KMS-11 (cell line): ENCODE measurements at regions not wholly inside any gene's neighbourhood (a gene's known extent, or its start where the extent isn't known, plus 50 kb on each side); places are given as distances from the start of the nearest gene placed in this dataset.

ENCODE experiments used
- H2AFZ ChIP-seq: fragments of 200-600 bp; sonication (generic); 2 replicates; pipeline ENCODE4 v1.6.1; 2016; ENCODE audit warnings: antibody characterized with exemption, mixed run types, low read depth
- H3K27ac ChIP-seq: fragments of 200-600 bp; sonication (generic); 2 replicates; pipeline ENCODE4 v1.6.1; 2016; ENCODE audit warnings: mild to moderate bottlenecking, mixed run types
- H3K27me3 ChIP-seq: fragments of 200-600 bp; sonication (generic); 2 replicates; pipeline ENCODE4 v1.6.1; 2017; ENCODE audit warnings: mild to moderate bottlenecking, low read depth, mixed run types, moderate library complexity; ENCODE audit not compliant: insufficient read depth
- H3K36me3 ChIP-seq: fragments of 200-600 bp; sonication (generic); 2 replicates; pipeline ENCODE4 v1.6.1; 2017; ENCODE audit warnings: mild to moderate bottlenecking, mixed run types; ENCODE audit not compliant: insufficient read depth
- H3K4me1 ChIP-seq: fragments of 200-600 bp; sonication (generic); 2 replicates; pipeline ENCODE4 v1.6.1; 2016; ENCODE audit warnings: mild to moderate bottlenecking, low read depth, mixed run types; ENCODE audit not compliant: poor library complexity, severe bottlenecking
- H3K4me2 ChIP-seq: fragments of 200-600 bp; sonication (generic); 2 replicates; pipeline ENCODE4 v1.7.0; 2016; ENCODE audit warnings: mild to moderate bottlenecking, mixed run types
- H3K4me3 ChIP-seq: fragments of 200-600 bp; sonication (generic); IDR thresholded peaks from 2 replicates; pipeline ENCODE4 v1.6.1; 2017; ENCODE audit warnings: low read depth, low read length, mixed read lengths; ENCODE audit not compliant: insufficient read depth
- H3K79me2 ChIP-seq: fragments of 200-600 bp; sonication (generic); 2 replicates; pipeline ENCODE4 v1.6.1; 2016; ENCODE audit warnings: low read depth, mixed run types; ENCODE audit not compliant: insufficient read depth
- H3K9ac ChIP-seq: fragments of 200-600 bp; sonication (generic); 2 replicates; pipeline ENCODE4 v1.6.1; 2016; ENCODE audit warnings: mild to moderate bottlenecking, mixed run types
- H4K20me1 ChIP-seq: fragments of 200-600 bp; sonication (generic); 2 replicates; pipeline ENCODE4 v1.6.1; 2016; ENCODE audit warnings: mild to moderate bottlenecking, mixed run types; ENCODE audit not compliant: insufficient read depth
- TF ChIP-seq, protein P1 (sequence below): fragments of 200-600 bp; sonication (generic); conservative IDR thresholded peaks from 2 replicates; pipeline ENCODE4 v1.6.1; 2017; ENCODE audit warnings: low read depth, mild to moderate bottlenecking, antibody characterized with exemption, low read length, moderate library complexity, mixed read lengths

DNA sequence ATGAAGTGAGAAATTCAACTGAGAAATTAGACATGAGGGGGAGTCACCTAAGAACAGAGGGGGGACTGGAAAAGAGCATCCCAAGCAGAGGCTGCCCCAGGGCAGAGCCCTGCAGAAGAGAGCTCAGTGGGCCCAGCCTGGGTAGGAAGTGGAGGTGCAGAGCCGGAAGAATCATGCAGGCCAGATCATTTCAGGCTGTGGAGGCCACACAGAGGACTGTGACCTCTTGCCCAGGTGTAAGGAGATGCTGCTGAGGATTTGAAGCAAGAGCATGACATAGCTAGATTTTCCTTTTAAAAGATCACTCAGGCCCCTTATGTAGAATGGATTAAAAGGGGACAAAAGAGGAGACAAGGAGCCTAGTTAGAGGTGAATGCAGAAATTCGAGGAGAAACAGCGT is 63.9 kb upstream of the SPATA13 start:
- Histone ChIP-seq H3K9ac (peak overlapping the region; percentile 43; the same call in 1 of the 2 replicates), H3K4me2 (peak overlapping the region; percentile 76), H3K4me3 (no peak overlapping the region), H3K79me2 (no peaks in the 10 kb centered on the region), H3K4me1 (peaks cover 32% of the 10 kb centered on the region), H3K36me3 (no peaks in the 10 kb centered on the region), H4K20me1 (no peaks in the 10 kb centered on the region), H2AFZ (peak overlapping the region; percentile 76), H3K27me3 (no peaks in the 10 kb centered on the region), H3K27ac (peak overlapping the region; percentile 90)
- TF ChIP-seq, protein P1, sequence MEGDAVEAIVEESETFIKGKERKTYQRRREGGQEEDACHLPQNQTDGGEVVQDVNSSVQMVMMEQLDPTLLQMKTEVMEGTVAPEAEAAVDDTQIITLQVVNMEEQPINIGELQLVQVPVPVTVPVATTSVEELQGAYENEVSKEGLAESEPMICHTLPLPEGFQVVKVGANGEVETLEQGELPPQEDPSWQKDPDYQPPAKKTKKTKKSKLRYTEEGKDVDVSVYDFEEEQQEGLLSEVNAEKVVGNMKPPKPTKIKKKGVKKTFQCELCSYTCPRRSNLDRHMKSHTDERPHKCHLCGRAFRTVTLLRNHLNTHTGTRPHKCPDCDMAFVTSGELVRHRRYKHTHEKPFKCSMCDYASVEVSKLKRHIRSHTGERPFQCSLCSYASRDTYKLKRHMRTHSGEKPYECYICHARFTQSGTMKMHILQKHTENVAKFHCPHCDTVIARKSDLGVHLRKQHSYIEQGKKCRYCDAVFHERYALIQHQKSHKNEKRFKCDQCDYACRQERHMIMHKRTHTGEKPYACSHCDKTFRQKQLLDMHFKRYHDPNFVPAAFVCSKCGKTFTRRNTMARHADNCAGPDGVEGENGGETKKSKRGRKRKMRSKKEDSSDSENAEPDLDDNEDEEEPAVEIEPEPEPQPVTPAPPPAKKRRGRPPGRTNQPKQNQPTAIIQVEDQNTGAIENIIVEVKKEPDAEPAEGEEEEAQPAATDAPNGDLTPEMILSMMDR: no peak

- peaks cover 32% of the 10 kb centered on the region for H3K4me1 ChIP-seq
- H3K27me3 ChIP-seq: no peaks in the 10 kb centered on the region
- H3K36me3 ChIP-seq: no peaks in the 10 kb centered on the region
- peak overlapping the region; percentile 76 for H3K4me2 ChIP-seq
- H2AFZ ChIP-seq: peak overlapping the region; percentile 76
- peak overlapping the region; percentile 90 for H3K27ac ChIP-seq
- peak overlapping the region; percentile 43; the same call in 1 of the 2 replicates for H3K9ac ChIP-seq
- H4K20me1 ChIP-seq: no peaks in the 10 kb centered on the region
- no peaks in the 10 kb centered on the region for H3K79me2 ChIP-seq
- TF ChIP-seq, protein P1: no peak
- H3K4me3 ChIP-seq: no peak overlapping the region
These were observed 63.5 kb upstream of the SPATA13 start for GRCh38 chr13:24097064-24097463.

DNA sequence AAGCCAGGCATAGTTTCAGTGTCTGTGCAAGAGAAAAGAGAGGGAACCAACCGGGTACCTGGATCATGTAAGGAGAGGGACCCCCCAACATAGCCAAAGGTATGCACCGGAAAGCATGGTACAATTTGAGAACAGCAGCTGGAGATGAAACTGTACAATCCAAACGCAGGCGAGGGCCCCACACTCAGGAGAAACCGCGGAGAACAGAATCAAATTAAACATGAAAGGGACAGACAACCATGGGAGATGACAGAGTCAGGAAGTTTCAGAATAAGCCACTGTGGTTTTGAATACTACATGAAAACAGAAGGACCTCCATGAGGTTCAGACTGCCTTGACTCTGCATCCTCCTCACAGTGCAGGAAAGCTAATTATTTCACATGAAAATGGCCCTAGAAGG is 62.9 kb upstream of the SPATA13 start:
- Histone ChIP-seq H3K4me2 (peak overlapping the region; percentile 76), H3K36me3 (no peaks in the 10 kb centered on the region), H2AFZ (peak overlapping the region; percentile 76)

GRCh38 chr13:24099490-24099889 is 61.0 kb upstream of the SPATA13 start:
- Histone ChIP-seq H3K9ac (no peak overlapping the region), H3K4me1 (peaks cover 32% of the 10 kb centered on the region)
- TF ChIP-seq, protein P1: no peak

More for the DNA sequence above, 62.9 kb upstream of the SPATA13 start:
- TF ChIP-seq, protein P1: no peak
- Histone ChIP-seq H3K9ac (peak overlapping the region; percentile 43; the same call in 1 of the 2 replicates), H4K20me1 (no peaks in the 10 kb centered on the region), H3K27ac (peak overlapping the region; percentile 90), H3K4me1 (peaks cover 32% of the 10 kb centered on the region), H3K4me3 (no peak overlapping the region), H3K79me2 (no peaks in the 10 kb centered on the region), H3K27me3 (no peaks in the 10 kb centered on the region)

More at GRCh38 chr13:24099490-24099889, 61.0 kb upstream of the SPATA13 start:
- no peaks in the 10 kb centered on the region for H4K20me1 ChIP-seq
- no peak overlapping the region for H2AFZ ChIP-seq
- H3K4me3 ChIP-seq: no peak overlapping the region
- no peaks in the 10 kb centered on the region for H3K79me2 ChIP-seq
- H3K27me3 ChIP-seq: no peaks in the 10 kb centered on the region
- no peaks in the 10 kb centered on the region for H3K36me3 ChIP-seq
- H3K27ac ChIP-seq: no peak overlapping the region
- H3K4me2 ChIP-seq: no peak overlapping the region
